GM10248 (cell line): ENCODE measurements at regions not wholly inside any gene's neighbourhood (a gene's known extent, or its start where the extent isn't known, plus 50 kb on each side); places are given as distances from the start of the nearest gene placed in this dataset.

ENCODE experiments used
- CTCF ChIA-PET: fragments of 300-600 bp; sonication (Branson Sonifier 250); formaldehyde crosslinking; extraction: SDS; loops from one replicate; lab custom pipeline; 2021; ENCODE audit warnings: antibody characterized with exemption; lab: Yijun Ruan, JAX
- POLR2A ChIA-PET: fragments of 350-650 bp; sonication (Branson Sonifier 250); formaldehyde crosslinking; extraction: SDS; loops from one replicate; lab custom pipeline; 2020; ENCODE audit warnings: antibody characterized with exemption; lab: Yijun Ruan, JAX
- DNase-seq: peaks from one replicate; pipeline ENCODE4 v3.0.0; 2012; ENCODE audit errors: extremely low spot score
- CTCF ChIP-seq: IDR thresholded peaks from 2 replicates; pipeline ENCODE4 v1.5.1; 2012; ENCODE audit warnings: mild to moderate bottlenecking, low read depth; ENCODE audit errors: extremely low read depth, missing control alignments, control extremely low read depth

- POLR2A ChIA-PET, result no interaction called here
- TF ChIP-seq CTCF, result no peak
- no peak for DNase-seq
- CTCF ChIA-PET, result interaction anchor here (1.4 kb wide), 1 partner anchor 9 kb away, joined by 3 read pairs; no protein-coding TSS in a partner anchor
Observed at GRCh38 chr16:59567496-59567895, 833.4 kb upstream of the GOT2 start.

- ChIA-PET POLR2A (interaction anchor here (0.7 kb wide), 1 partner anchor 13 kb away, joined by 4 read pairs; no protein-coding TSS in a partner anchor), CTCF (interaction anchor here (1.4 kb wide), 1 partner anchor 8 kb away, joined by 3 read pairs; no protein-coding TSS in a partner anchor)
- TF ChIP-seq CTCF, result no peak
- DNase-seq, result no peak
Observed at GRCh38 chr16:59566446-59566845, 832.3 kb upstream of the GOT2 start.

GRCh38 chr16:59558679-59559078, 824.6 kb upstream of the GOT2 start:
- no peak for DNase-seq
- TF ChIP-seq CTCF, result no peak
- ChIA-PET CTCF (interaction anchor here (1.3 kb wide), 1 partner anchor 8 kb away, joined by 3 read pairs; no protein-coding TSS in a partner anchor), POLR2A (no interaction called here)

- no peak for DNase-seq
- CTCF ChIA-PET, result no interaction called here
- TF ChIP-seq CTCF, result no peak
- POLR2A ChIA-PET, result no interaction called here
Observed at GRCh38 chr16:59552164-59552563, 818.0 kb upstream of the GOT2 start.

- no peak for TF ChIP-seq CTCF
- CTCF ChIA-PET, result no interaction called here
- POLR2A ChIA-PET, result no interaction called here
- no peak for DNase-seq
Observed at GRCh38 chr16:59545721-59546120, 811.6 kb upstream of the GOT2 start.

GRCh38 chr16:59543641-59544040, 809.5 kb upstream of the GOT2 start:
- CTCF ChIA-PET, result no interaction called here
- POLR2A ChIA-PET, result no interaction called here
- DNase-seq, result no peak
- TF ChIP-seq CTCF, result no peak
